IMR-90 (cell line): ENCODE measurements at regions not wholly inside any gene's neighbourhood (a gene's known extent, or its start where the extent isn't known, plus 50 kb on each side); places are given as distances from the start of the nearest gene placed in this dataset.

Experiments used
- ATAC-seq: fragments of 200-7000 bp; cut with Tn5 transposase; 2 replicates; pipeline ENCODE4 v1.9.1; 2020; ENCODE audit warnings: low read depth, mild to moderate bottlenecking, moderate library complexity
- BruUV-seq: library from RNA; stranded (reverse); fragments of 400-500 nt; replicated peaks from 2 replicates; lab custom pipeline; 2021; lab: Mats Ljungman, UMichigan
- CTCF ChIA-PET: fragments of 300-600 bp; formaldehyde crosslinking; extraction: SDS; loops from one replicate; lab custom pipeline; 2021; ENCODE audit warnings: antibody characterized with exemption; lab: Yijun Ruan, JAX
- POLR2A ChIA-PET: fragments of 300-600 bp; sonication (Branson Sonifier 250); formaldehyde crosslinking; loops from one replicate; lab custom pipeline; 2022; ENCODE audit warnings: antibody characterized with exemption; ENCODE audit not compliant: unreplicated experiment; lab: Charles Lee
- DNase-seq: peaks from one replicate; pipeline ENCODE4 v3.0.0; 2013
- H2AFZ ChIP-seq: replicated peaks from 2 replicates; pipeline ENCODE3; 2013; ENCODE audit warnings: low read length, mild to moderate bottlenecking; ENCODE audit not compliant: poor library complexity
- H2AK5ac ChIP-seq: 2 replicates; pipeline ENCODE4 v1.6.1; 2013; ENCODE audit warnings: low read depth, low read length, inconsistent platforms
- H2AK9ac ChIP-seq: replicated peaks from 2 replicates; pipeline ENCODE3; 2013; ENCODE audit warnings: mild to moderate bottlenecking, low read depth, low read length, moderate library complexity; ENCODE audit not compliant: poor library complexity
- H2BK120ac ChIP-seq: 2 replicates; pipeline ENCODE4 v1.6.1; 2013; ENCODE audit warnings: low read depth, low read length, inconsistent platforms
- H2BK15ac ChIP-seq: 3 replicates; pipeline ENCODE4 v1.6.1; 2013; ENCODE audit warnings: low read depth, low read length, inconsistent platforms
- H2BK20ac ChIP-seq: 2 replicates; pipeline ENCODE4 v1.6.1; 2013; ENCODE audit warnings: low read depth, mild to moderate bottlenecking, inconsistent platforms, low read length, moderate library complexity
- H2BK5ac ChIP-seq: 2 replicates; pipeline ENCODE4 v1.6.1; 2013; ENCODE audit warnings: mild to moderate bottlenecking, low read depth, low read length, inconsistent platforms; ENCODE audit not compliant: poor library complexity, severe bottlenecking
- H3K14ac ChIP-seq: replicated peaks from 2 replicates; pipeline ENCODE4 v1.6.1; 2013; ENCODE audit warnings: low read depth, low read length, inconsistent platforms
- H3K18ac ChIP-seq: 2 replicates; pipeline ENCODE4 v1.6.1; 2013; ENCODE audit warnings: low read depth, low read length, control low read depth
- H3K23ac ChIP-seq: 2 replicates; pipeline ENCODE4 v1.6.1; 2013; ENCODE audit warnings: low read depth, low read length, inconsistent platforms
- H3K27ac ChIP-seq: 2 replicates; pipeline ENCODE4 v1.5.1; 2013; ENCODE audit warnings: mild to moderate bottlenecking, control low read depth, low read length; ENCODE audit not compliant: insufficient read depth
- H3K27me3 ChIP-seq: 2 replicates; pipeline ENCODE4 v1.6.1; 2013; ENCODE audit warnings: low read length; ENCODE audit not compliant: control insufficient read depth, insufficient read depth
- H3K36me3 ChIP-seq: 2 replicates; pipeline ENCODE4 v1.6.1; 2013; ENCODE audit warnings: low read length, mixed read lengths; ENCODE audit not compliant: control insufficient read depth, insufficient read depth
- H3K4ac ChIP-seq: 2 replicates; pipeline ENCODE4 v1.6.1; 2013; ENCODE audit warnings: low read depth, low read length, inconsistent platforms
- H3K4me1 ChIP-seq: 2 replicates; pipeline ENCODE4 v1.6.1; 2013; ENCODE audit warnings: low read length, mixed read lengths; ENCODE audit not compliant: control insufficient read depth, insufficient read depth
- H3K4me2 ChIP-seq: 2 replicates; pipeline ENCODE4 v1.6.1; 2013; ENCODE audit warnings: low read depth, mild to moderate bottlenecking, control low read depth, low read length, moderate library complexity
- H3K4me3 ChIP-seq: 2 replicates; pipeline ENCODE4 v1.5.1; 2013; ENCODE audit warnings: low read depth, mild to moderate bottlenecking, control low read depth, low read length, moderate library complexity; ENCODE audit not compliant: insufficient read depth
- H3K56ac ChIP-seq: 2 replicates; pipeline ENCODE4 v1.6.1; 2013; ENCODE audit warnings: low read length, inconsistent platforms; ENCODE audit not compliant: insufficient read depth; ENCODE audit errors: extremely low read depth
- H3K79me1 ChIP-seq, 2 experiments: 2 replicates each; pipeline ENCODE4 v1.6.1; 2013; ENCODE audit warnings: low read length in 2 of 2, inconsistent platforms in 1 of 2, low read depth in 1 of 2
- H3K9ac ChIP-seq: 2 replicates; pipeline ENCODE4 v1.6.1; 2013; ENCODE audit warnings: low read depth, low read length, control low read depth
- H3K9me1 ChIP-seq: 2 replicates; pipeline ENCODE4 v1.6.1; 2013; ENCODE audit warnings: low read length, inconsistent platforms; ENCODE audit not compliant: insufficient read depth
- H3K9me3 ChIP-seq: 2 replicates; pipeline ENCODE4 v1.6.1; 2013; ENCODE audit warnings: low read length; ENCODE audit not compliant: control insufficient read depth, insufficient read depth
- H4K20me1 ChIP-seq: 2 replicates; pipeline ENCODE4 v1.6.1; 2013; ENCODE audit warnings: low read length, inconsistent platforms; ENCODE audit not compliant: insufficient read depth
- H4K5ac ChIP-seq: 2 replicates; pipeline ENCODE4 v1.6.1; 2013; ENCODE audit warnings: mild to moderate bottlenecking, low read depth, low read length, control low read depth
- H4K8ac ChIP-seq, 2 experiments: 2 replicates each; pipeline ENCODE4 v1.6.1; 2013; ENCODE audit warnings: low read depth in 2 of 2, low read length in 2 of 2, control low read depth in 1 of 2, inconsistent platforms in 1 of 2
- H4K91ac ChIP-seq: 2 replicates; pipeline ENCODE4 v1.6.1; 2013; ENCODE audit warnings: low read depth, low read length, inconsistent platforms; ENCODE audit not compliant: insufficient read depth
- BHLHE40 ChIP-seq: fragments of 150-350 bp; IDR thresholded peaks from 2 replicates; pipeline ENCODE4 v1.6.1; 2016; ENCODE audit warnings: mild to moderate bottlenecking, low read depth, low read length
- CEBPB ChIP-seq: IDR thresholded peaks from 2 replicates; pipeline ENCODE4 v1.6.1; 2012; ENCODE audit warnings: low read depth, low read length, improper control_type of control experiment
- CHD1 ChIP-seq: IDR thresholded peaks from 2 replicates; pipeline ENCODE4 v1.6.1; 2012; ENCODE audit warnings: low read depth, low read length, improper control_type of control experiment
- CTCF ChIP-seq: conservative IDR thresholded peaks from 2 replicates; pipeline ENCODE4 v1.5.1; 2012; ENCODE audit warnings: mild to moderate bottlenecking, low read depth, low read length, improper control_type of control experiment
- ELK1 ChIP-seq: fragments of 150-350 bp; IDR thresholded peaks from 2 replicates; pipeline ENCODE4 v1.6.1; 2016; ENCODE audit warnings: low read depth, mild to moderate bottlenecking, low read length, moderate library complexity, borderline replicate concordance
- FOS ChIP-seq: fragments of 150-350 bp; IDR thresholded peaks from 2 replicates; pipeline ENCODE4 v1.6.1; 2016; ENCODE audit warnings: low read depth, low read length
- MAFK ChIP-seq: IDR thresholded peaks from 2 replicates; pipeline ENCODE4 v1.6.1; 2012; ENCODE audit warnings: low read depth, low read length, improper control_type of control experiment
- MAZ ChIP-seq: IDR thresholded peaks from 2 replicates; pipeline ENCODE4 v1.6.1; 2012; ENCODE audit warnings: low read depth, mild to moderate bottlenecking, low read length, improper control_type of control experiment, moderate library complexity, borderline replicate concordance
- MXI1 ChIP-seq: IDR thresholded peaks from 2 replicates; pipeline ENCODE4 v1.6.1; 2012; ENCODE audit warnings: low read depth, mild to moderate bottlenecking, low read length, moderate library complexity, borderline replicate concordance
- NFE2L2 ChIP-seq: fragments of 150-350 bp; IDR thresholded peaks from 2 replicates; pipeline ENCODE4 v1.6.1; 2016; ENCODE audit warnings: low read depth, mild to moderate bottlenecking, low read length
- POLR2A ChIP-seq: IDR thresholded peaks from 2 replicates; pipeline ENCODE4 v1.6.1; 2012; ENCODE audit warnings: mild to moderate bottlenecking, low read depth, low read length
- RAD21 ChIP-seq: IDR thresholded peaks from 2 replicates; pipeline ENCODE4 v1.6.1; 2012; ENCODE audit warnings: low read length, improper control_type of control experiment
- RCOR1 ChIP-seq: IDR thresholded peaks from 2 replicates; pipeline ENCODE4 v1.6.1; 2012; ENCODE audit warnings: mild to moderate bottlenecking, low read length, improper control_type of control experiment; ENCODE audit not compliant: insufficient replicate concordance
- RFX5 ChIP-seq: IDR thresholded peaks from 2 replicates; pipeline ENCODE4 v1.8.0; 2012; ENCODE audit warnings: low read depth, mild to moderate bottlenecking, low read length, moderate library complexity
- SMC3 ChIP-seq: fragments of 150-350 bp; IDR thresholded peaks from 2 replicates; pipeline ENCODE4 v1.6.1; 2016; ENCODE audit warnings: low read depth, mild to moderate bottlenecking, antibody characterized with exemption, low read length, moderate library complexity
- USF2 ChIP-seq: fragments of 150-350 bp; IDR thresholded peaks from 2 replicates; pipeline ENCODE4 v1.6.1; 2017; ENCODE audit warnings: mild to moderate bottlenecking, antibody characterized with exemption, low read length, low read depth
- WGBS, 2 experiments: methylation state at CpG; one replicate each; pipeline versions ENCODE4 v1.1.5 to v1.1.7; 2013; ENCODE audit warnings: missing lambda C conversion rate in 2 of 2; ENCODE audit not compliant: insufficient read length in 1 of 2; ENCODE audit errors: extremely low coverage in 2 of 2; 5-methylcytosine and 5-hydroxymethylcytosine counted together
- dilution Hi-C: fragments of 300-500 bp; cut with HindIII; formaldehyde crosslinking; loops from one replicate; pipeline ENCODE4 v1.14.3; 2018; ENCODE audit warnings: low sequenced_read_pairs; ENCODE audit not compliant: unreplicated experiment
- in situ Hi-C: fragments of 300-500 bp; cut with MboI; formaldehyde crosslinking; loops from 3 replicates; pipeline ENCODE4 v1.14.3; 2019; ENCODE audit warnings: low sequenced_read_pairs, inconsistent platforms, mixed read lengths
- intact Hi-C: fragments of 100-400 bp; cut with micrococcal nuclease; formaldehyde crosslinking; loops from 2 replicates; pipeline ENCODE4 v1.10.0; 2022

GRCh38 chr11:134480136-134480712 is 68.2 kb upstream of the B3GAT1 start:
- Histone ChIP-seq H3K14ac (no peak overlapping the region), H3K27me3 (no peaks in the 10 kb centered on the region), H4K91ac (no peak overlapping the region), H4K20me1 (no peaks in the 10 kb centered on the region), H3K4me2 (no peak overlapping the region), H2BK20ac (no peak overlapping the region), H3K4me3 (no peak overlapping the region), H3K9me1 (no peaks in the 10 kb centered on the region), H4K8ac (no peak overlapping the region), H2AK5ac (no peak overlapping the region), H2AFZ (peak overlapping the region; percentile 21), H2BK15ac (no peak overlapping the region), H3K27ac (no peak overlapping the region), H3K36me3 (no peaks in the 10 kb centered on the region), H3K79me1 (no peaks in the 10 kb centered on the region), H3K9me3 (peaks cover 59% of the 10 kb centered on the region), H3K4ac (no peak overlapping the region), H2BK5ac (no peak overlapping the region), H3K23ac (no peak overlapping the region), H2BK120ac (no peak overlapping the region), H3K18ac (no peak overlapping the region), H2AK9ac (no peak overlapping the region), H3K56ac (no peak overlapping the region), H3K4me1 (no peaks in the 10 kb centered on the region), H4K5ac (no peak overlapping the region), H3K9ac (no peak overlapping the region)
- dilution Hi-C loops, result no loop called here
- TF ChIP-seq BHLHE40, result no peak
- no peak for TF ChIP-seq MAFK
- no peak for TF ChIP-seq RCOR1
- no peak for TF ChIP-seq USF2
- TF ChIP-seq RAD21, result no peak
- no peak for TF ChIP-seq MAZ
- TF ChIP-seq SMC3, result no peak
- no peak for TF ChIP-seq CEBPB
- TF ChIP-seq CTCF, result no peak
- no peak for TF ChIP-seq RFX5
- TF ChIP-seq CHD1, result no peak
- no peak for TF ChIP-seq ELK1
- no peak for TF ChIP-seq NFE2L2
- TF ChIP-seq FOS, result no peak
- TF ChIP-seq MXI1, result no peak
- TF ChIP-seq POLR2A, result no peak
- WGBS, 2 experiments, result no CpG with 5 or more reads among the region's 5 CpGs
- ChIA-PET CTCF (no interaction called here), POLR2A (no interaction called here)
- intact Hi-C loops, result no loop called here
- DNase-seq (no peak), ATAC-seq (no peak)
- no TSS peak for BruUV-seq
- in situ Hi-C loops, result no loop called here
